ENCODE measurements at regions not wholly inside any gene's neighbourhood (a gene's known extent, or its start where the extent isn't known, plus 50 kb on each side); places are given as distances from the start of the nearest gene placed in this dataset.

DNA sequence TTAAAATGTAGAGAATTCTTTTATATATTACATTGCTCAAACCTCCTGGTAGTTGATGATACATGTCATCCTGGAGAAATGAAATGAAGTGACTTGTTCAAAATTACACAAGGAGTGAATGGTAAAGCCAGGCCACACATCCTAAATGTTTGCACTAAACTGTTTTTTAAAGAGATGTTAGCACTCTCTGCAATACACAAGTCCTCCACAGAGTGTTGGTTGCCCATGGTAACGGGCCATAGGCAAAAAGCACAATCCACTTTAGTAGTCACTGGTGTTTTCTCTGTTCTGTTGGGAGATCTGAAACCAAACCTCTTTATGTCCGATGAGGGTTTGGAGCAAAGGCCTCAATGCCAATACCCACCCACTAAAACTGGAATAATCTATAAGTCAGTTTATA, 907.4 kb downstream of the NTRK3 start (continued):
- TF ChIP-seq, protein P1, sequence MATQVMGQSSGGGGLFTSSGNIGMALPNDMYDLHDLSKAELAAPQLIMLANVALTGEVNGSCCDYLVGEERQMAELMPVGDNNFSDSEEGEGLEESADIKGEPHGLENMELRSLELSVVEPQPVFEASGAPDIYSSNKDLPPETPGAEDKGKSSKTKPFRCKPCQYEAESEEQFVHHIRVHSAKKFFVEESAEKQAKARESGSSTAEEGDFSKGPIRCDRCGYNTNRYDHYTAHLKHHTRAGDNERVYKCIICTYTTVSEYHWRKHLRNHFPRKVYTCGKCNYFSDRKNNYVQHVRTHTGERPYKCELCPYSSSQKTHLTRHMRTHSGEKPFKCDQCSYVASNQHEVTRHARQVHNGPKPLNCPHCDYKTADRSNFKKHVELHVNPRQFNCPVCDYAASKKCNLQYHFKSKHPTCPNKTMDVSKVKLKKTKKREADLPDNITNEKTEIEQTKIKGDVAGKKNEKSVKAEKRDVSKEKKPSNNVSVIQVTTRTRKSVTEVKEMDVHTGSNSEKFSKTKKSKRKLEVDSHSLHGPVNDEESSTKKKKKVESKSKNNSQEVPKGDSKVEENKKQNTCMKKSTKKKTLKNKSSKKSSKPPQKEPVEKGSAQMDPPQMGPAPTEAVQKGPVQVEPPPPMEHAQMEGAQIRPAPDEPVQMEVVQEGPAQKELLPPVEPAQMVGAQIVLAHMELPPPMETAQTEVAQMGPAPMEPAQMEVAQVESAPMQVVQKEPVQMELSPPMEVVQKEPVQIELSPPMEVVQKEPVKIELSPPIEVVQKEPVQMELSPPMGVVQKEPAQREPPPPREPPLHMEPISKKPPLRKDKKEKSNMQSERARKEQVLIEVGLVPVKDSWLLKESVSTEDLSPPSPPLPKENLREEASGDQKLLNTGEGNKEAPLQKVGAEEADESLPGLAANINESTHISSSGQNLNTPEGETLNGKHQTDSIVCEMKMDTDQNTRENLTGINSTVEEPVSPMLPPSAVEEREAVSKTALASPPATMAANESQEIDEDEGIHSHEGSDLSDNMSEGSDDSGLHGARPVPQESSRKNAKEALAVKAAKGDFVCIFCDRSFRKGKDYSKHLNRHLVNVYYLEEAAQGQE (IDR thresholded peaks at IDR 0.05; ENCODE audit: unreplicated experiment): no peak
- TF ChIP-seq, protein P2, sequence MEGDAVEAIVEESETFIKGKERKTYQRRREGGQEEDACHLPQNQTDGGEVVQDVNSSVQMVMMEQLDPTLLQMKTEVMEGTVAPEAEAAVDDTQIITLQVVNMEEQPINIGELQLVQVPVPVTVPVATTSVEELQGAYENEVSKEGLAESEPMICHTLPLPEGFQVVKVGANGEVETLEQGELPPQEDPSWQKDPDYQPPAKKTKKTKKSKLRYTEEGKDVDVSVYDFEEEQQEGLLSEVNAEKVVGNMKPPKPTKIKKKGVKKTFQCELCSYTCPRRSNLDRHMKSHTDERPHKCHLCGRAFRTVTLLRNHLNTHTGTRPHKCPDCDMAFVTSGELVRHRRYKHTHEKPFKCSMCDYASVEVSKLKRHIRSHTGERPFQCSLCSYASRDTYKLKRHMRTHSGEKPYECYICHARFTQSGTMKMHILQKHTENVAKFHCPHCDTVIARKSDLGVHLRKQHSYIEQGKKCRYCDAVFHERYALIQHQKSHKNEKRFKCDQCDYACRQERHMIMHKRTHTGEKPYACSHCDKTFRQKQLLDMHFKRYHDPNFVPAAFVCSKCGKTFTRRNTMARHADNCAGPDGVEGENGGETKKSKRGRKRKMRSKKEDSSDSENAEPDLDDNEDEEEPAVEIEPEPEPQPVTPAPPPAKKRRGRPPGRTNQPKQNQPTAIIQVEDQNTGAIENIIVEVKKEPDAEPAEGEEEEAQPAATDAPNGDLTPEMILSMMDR (conservative IDR thresholded peaks at IDR 0.05; ENCODE audit: low read depth in 2 of 2): no peak
- TF ChIP-seq EZH2 (IDR thresholded peaks at IDR 0.05; ENCODE audit: low read depth, unreplicated experiment) (no peak), EZH2phosphoT487 (IDR thresholded peaks at IDR 0.05; ENCODE audit: unreplicated experiment) (no peak), NANOG (IDR thresholded peaks at IDR 0.05; ENCODE audit: borderline replicate concordance) (no peak)
- TF ChIP-seq, protein P3, sequence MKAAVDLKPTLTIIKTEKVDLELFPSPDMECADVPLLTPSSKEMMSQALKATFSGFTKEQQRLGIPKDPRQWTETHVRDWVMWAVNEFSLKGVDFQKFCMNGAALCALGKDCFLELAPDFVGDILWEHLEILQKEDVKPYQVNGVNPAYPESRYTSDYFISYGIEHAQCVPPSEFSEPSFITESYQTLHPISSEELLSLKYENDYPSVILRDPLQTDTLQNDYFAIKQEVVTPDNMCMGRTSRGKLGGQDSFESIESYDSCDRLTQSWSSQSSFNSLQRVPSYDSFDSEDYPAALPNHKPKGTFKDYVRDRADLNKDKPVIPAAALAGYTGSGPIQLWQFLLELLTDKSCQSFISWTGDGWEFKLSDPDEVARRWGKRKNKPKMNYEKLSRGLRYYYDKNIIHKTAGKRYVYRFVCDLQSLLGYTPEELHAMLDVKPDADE (IDR thresholded peaks at IDR 0.05): no peak

DNA sequence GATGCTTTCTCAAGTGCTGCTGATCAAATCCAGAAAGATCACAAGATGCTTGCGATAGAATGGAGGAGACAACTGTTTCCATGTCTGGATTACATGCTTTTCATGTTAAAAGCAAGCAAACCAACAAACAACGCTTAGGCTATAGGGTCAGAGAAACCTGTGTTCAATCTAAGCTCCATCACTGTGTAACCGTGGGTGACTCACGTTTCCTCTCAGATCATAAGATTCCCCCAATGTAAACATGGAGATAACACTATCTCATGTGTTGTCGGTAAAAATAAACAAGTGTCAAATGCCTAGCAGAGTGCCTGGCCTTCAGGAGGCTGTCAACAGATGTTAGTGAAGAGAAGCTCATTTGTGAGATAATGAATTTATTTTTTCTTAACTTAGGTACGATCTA, 907.8 kb downstream of the NTRK3 start:
- H3K4me3 Mint-ChIP-seq: no peak overlapping the region
- no peaks in the 10 kb centered on the region for H4K20me1 ChIP-seq (replicated peaks; ENCODE audit: insufficient read depth)
- no peak overlapping the region for H3K4me3 ChIP-seq
- H3K9me3 Mint-ChIP-seq: no peaks in the 10 kb centered on the region
- H3K27me3 Mint-ChIP-seq (ENCODE audit: insufficient read depth, low read depth, poor library complexity): no peaks in the 10 kb centered on the region
- H3F3A ChIP-seq (replicated peaks; ENCODE audit: low read depth): no peaks in the 10 kb centered on the region
- H3K27ac ChIP-seq (ENCODE audit: low read depth): no peak overlapping the region
- no peaks in the 10 kb centered on the region for H3K36me3 ChIP-seq (ENCODE audit: insufficient read depth)
- no peak overlapping the region for H3K27ac Mint-ChIP-seq
- no peaks in the 10 kb centered on the region for H3K36me3 Mint-ChIP-seq (ENCODE audit: low read depth)
- no peak overlapping the region for H3K4me2 ChIP-seq
- H3K27me3 ChIP-seq (ENCODE audit: insufficient read depth): no peaks in the 10 kb centered on the region
- H3K9me2 ChIP-seq (ENCODE audit: insufficient read depth): peaks cover 10% of the 10 kb centered on the region
- ATAC-seq (no peak), DNase-seq (ENCODE audit: low spot score) (no peak)
- no peak overlapping the region for H2AFZ ChIP-seq
- H3K4me1 Mint-ChIP-seq: peaks cover 2% of the 10 kb centered on the region; the same call in 1 of the 3 replicates
- no peaks in the 10 kb centered on the region for H3K4me1 ChIP-seq (ENCODE audit: insufficient read depth)
- no peaks in the 10 kb centered on the region for H3K79me2 ChIP-seq (replicated peaks; ENCODE audit: insufficient read depth)
- no peak for TF ChIP-seq ZNF114 (CRISPR knock-in tag; IDR thresholded peaks at IDR 0.05)
- no peak for TF ChIP-seq POLR2AphosphoS5 (IDR thresholded peaks at IDR 0.05; ENCODE audit: low read depth)
- no peak for TF ChIP-seq STAT1 (IDR thresholded peaks at IDR 0.05; ENCODE audit: unreplicated experiment)
- TF ChIP-seq ZNF331 (CRISPR knock-in tag; IDR thresholded peaks at IDR 0.05; ENCODE audit: low read depth): no peak
- no peak for TF ChIP-seq EZH2 (IDR thresholded peaks at IDR 0.05; ENCODE audit: low read depth, unreplicated experiment)
- TF ChIP-seq EZH2phosphoT487 (IDR thresholded peaks at IDR 0.05; ENCODE audit: unreplicated experiment): no peak
- no peak for TF ChIP-seq NANOG (IDR thresholded peaks at IDR 0.05; ENCODE audit: borderline replicate concordance)
- TF ChIP-seq, protein P1 (IDR thresholded peaks at IDR 0.05; ENCODE audit: unreplicated experiment): no peak
- no peak for TF ChIP-seq CREB1 (CRISPR knock-in tag; IDR thresholded peaks at IDR 0.05; ENCODE audit: low read depth)
